SK-MEL-5 (cell line): ENCODE measurements at regions not wholly inside any gene's neighbourhood (a gene's known extent, or its start where the extent isn't known, plus 50 kb on each side); places are given as distances from the start of the nearest gene placed in this dataset.

ENCODE experiments used
- DNase-seq: peaks from one replicate; pipeline ENCODE4 v3.0.0-alpha.2; 2016; ENCODE audit warnings: low read depth, low spot score
- in situ Hi-C: cut with HindIII; loops from 2 replicates; pipeline ENCODE4 v1.10.0; 2016; ENCODE audit warnings: low sequenced_read_pairs, high pct_unique_total_duplicates, low pct_unique_long_range_greater_than_20kb

DNA sequence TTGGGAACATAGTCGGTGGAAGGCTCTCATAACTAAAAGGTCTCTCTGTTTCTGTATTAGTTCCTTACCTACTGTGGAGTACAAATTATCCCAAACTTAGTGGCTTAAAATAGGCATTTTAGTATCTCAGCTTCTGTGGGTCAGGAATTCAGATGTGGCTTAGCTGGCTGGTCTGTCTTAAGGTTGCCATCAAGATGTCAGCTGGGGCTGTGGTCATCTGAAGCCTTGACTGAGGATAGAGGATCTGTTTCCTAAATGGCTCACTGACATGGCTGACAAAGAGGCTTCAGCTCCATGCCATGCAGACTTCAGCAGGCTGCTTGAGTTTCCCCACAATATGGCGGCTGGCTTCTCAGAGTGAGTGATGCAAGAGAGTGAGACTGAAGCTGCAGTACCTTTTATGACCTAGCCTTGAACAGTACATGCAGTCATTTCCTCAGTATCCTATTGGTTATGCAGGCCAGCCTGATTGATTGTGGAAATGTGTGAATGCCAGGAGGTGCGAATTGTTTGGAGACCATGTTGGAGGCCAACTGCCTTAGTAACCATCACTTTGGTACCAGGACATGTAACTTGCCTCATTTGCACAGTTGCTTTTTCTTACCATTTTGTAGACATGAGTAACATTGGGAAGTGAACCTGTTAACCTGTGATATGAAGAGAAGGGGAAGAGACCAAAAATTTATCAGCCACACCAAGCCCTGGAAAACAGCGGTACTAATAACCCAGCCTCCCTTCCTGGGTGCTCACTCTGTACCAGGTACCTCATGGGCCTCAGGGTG is 152.8 kb upstream of the IER5L start:
- DNase-seq = peak; percentile 22
- in situ Hi-C loops = no loop called here

- in situ Hi-C loops = no loop called here
- DNase-seq = no peak
Measured at GRCh38 chr9:129328355-129329042, 150.4 kb upstream of the IER5L start.

DNA sequence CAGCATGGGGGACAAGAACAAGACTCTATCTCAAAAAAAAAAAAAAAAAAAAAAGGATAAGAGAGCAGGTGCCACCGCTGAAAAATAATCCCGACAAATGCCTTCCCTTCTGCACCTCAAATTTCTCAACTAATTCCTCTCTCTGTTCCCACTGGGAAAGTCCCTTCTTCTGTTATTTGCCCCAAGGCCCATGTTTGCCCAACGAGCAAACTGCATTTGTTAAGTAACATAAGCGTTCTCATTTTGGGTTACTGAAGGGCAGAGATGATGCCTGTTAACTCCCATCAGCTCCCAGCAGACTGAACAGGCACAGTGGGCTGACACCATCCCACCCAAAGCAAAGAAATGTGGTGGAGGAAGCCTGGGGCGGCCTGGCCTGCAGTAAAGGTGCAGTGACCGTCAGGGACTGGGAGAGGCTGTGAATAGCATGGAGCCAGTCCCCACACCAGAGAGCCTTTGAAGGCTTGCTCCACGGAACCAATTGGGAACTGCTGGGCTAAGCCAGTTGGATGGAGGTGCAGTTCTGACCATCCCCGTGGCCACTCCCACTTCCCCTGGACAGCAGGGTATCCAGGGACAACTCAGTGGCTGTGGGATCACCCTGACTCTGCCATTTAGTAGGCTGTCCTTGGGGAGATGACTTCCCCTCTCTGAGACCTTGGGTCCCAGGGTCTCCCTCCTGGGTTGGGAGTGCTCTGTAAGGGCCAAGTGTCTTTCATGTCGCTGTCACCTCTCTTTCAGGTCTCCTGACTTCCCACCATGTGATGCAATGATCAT is 149.7 kb upstream of the IER5L start:
- no peak for DNase-seq
- in situ Hi-C loops = no loop called here

- in situ Hi-C loops = no loop called here
- no peak for DNase-seq
Measured at GRCh38 chr9:129326061-129327005, 148.3 kb upstream of the IER5L start.

DNA sequence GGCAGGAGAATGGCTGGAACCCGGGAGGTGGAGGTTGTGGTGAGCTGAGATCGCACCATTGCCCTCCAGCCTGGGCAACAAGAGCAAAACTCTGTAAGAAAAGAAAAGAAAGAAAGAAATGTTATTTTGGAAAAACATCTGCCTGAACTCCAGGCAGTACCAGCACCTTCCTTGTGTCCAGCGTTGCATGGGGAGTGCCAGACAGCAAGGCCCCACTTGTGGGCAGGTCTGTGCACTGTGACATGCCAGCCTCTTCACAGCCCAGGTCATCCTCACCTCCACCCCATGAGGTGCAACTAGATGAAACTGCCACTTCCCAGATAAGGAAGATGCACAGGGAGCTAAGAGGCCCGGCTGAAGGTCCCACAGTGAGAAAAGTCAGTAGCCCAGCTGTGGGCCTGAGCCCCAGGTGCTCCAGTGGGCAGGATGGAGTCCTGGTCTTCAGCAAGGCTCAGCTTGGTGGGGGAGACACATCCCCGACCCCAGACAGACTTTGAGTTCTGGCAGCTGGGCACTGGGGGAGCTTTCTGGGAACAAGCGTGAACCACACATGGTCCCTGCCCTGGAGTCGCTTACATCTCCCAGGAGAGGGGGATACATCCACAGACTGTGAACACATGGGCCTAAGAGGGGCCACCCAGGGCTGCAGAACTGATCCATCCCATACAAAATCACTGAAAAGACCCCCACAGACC is 146.9 kb upstream of the IER5L start:
- in situ Hi-C loops = no loop called here
- no peak for DNase-seq

DNA sequence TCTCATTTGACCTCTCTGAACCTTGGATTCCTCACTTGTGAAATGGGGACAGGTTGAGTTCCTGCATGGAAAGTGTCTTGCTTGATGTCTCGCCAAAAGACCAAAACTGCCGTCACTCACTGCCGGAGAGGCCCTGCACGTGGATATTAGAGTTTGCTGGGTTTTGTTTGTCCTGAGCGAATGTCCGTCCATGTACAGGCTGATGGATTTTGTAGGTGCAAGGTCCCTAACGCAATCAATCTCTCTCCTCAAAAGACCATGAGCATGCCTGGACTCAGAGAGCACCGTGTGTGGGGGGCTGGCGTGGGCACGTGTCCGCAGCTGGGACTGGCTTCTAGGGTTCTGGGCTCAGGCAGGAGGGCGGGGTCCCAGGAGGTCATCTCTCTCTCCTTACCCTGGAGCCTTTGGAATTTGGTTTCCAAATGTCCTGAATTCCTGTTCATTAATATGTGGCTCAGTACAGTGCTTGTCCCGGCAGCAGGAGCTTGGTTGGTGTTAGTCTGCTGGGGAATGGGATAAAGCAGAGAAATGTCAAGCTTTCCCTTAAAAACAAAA is 146.0 kb upstream of the IER5L start:
- no peak for DNase-seq
- in situ Hi-C loops = no loop called here

DNA sequence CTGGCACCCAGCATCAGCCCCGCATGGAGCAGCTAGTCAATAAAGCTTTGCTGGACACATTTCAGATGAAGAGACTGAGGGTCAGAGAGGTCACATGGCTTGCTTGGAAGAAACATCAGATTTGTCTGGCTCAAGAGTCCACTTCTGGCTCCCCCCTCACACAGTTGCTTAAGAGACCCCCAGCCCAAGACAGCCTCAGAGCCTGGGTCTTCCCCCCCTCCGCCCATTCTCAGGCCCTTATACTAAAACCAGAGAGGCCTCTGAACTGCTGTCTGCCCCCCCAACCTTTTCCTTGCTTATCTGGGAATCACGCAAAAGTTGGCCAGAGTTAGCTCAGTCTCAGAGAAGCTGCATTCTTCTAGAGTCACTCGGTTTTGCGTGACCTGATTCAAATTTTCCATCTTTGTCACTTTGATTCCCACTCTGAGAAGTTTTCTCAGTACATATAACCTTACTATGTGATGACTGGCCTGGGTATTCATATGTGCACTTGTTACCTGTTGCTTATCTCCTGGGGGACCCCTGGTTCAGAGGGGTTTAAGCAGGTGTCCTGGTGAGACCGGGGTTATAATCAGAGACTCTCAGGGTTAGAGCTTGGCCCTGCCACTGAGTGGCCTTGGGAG is 145.4 kb upstream of the IER5L start:
- DNase-seq = no peak
- in situ Hi-C loops = no loop called here

DNA sequence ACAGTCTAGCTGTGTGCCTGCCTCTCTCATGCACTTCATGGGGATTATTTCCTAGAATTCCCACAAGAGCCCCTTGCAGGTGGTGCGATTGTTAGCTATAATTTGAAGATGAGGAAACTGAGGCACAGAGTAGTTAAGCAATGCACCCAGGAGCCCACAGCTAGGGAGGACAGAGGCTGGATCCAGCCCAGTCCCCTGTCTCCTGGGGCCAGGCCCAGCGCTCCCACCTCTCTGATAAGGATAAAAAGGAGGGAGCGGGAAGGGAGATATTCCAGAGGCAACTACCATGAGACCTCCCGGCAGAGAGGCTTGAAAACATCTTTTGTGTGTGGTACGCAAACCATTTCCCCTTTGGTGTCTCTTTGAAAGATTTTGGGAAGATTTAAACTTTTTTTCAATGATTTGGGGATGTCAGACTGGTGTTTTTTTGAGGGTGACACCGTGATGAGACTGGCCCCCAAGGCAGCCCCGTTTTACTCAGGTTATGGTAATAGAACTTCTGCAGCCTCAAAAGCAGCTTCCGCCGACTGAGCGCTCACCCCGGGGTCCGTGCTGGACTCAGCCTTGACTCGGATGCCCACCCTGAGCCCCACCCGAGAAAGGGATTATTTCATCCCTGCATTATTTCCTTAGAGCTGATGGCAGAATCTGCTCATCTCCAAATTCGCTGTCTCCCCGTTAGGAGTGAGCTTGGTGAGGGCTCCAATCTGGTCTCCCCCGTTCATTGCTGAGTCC is 144.7 kb upstream of the IER5L start:
- no peak for DNase-seq
- in situ Hi-C loops = no loop called here

- DNase-seq = no peak
- in situ Hi-C loops = no loop called here
Measured at GRCh38 chr9:129322022-129322621, 144.1 kb upstream of the IER5L start.

DNA sequence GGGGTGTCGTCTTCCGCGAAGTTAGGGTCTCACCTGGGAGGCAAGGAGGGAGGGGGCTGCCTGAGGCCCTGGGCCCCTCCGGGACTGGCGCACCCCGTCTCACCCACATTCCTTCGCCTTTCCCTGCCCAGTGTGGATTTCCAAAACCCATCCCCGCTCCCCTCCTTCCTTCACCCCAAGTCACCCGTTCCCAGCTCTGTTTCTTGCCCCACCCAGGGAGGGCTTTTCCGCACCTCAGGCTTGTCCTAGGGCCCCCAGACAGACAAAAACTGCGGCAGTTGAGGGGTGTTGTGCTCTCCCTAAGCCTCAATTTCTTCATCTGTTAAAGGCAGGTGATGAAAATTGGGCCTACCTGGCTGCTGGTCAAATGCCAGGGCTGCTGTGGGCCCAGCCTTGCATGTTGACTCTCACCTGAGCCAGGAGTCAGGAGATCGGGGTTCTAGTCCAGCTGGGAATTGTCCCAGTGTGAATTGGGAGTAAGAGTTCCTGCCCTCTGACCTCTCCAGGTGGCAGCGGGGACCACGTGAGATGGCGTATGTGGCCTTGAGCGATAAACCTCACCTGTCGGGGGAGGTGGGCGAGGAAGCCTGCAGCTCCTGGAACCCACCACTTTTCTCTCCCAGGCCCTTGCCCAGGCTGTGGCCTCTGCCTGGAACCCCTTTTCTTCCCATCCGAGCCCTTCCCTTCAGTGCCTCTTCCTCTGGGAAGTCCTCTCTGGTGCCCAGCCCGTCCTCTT is 143.4 kb upstream of the IER5L start:
- DNase-seq = no peak
- in situ Hi-C loops = no loop called here

GRCh38 chr9:129320575-129321285 is 142.7 kb upstream of the IER5L start:
- in situ Hi-C loops = no loop called here
- DNase-seq = no peak

DNA sequence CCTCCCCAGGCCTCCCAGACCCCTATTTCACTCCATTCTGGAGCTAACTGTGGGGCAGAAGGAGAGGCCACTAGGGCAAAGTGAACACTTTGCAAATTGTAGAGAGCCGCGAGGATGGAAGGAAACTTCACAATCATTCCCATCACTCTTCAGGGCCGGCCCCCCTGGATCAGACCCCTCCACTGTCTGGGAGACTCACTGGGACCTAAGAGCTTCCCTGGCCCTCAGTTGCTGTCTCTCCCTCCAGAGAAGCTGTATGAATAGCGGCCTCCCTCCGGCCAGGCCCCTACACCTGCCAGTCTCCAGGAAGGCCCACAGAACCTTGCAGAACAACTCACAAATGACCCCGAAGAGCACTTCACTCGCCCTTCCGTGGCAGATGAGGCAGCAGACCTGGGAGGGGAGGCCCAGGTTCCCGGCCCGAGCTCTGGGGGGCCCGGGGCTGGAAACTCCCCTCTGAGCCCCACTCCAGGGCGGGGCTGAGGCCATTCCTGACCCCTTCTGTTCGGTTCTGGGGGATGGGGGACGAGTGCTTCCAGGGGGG is 141.9 kb upstream of the IER5L start:
- no peak for DNase-seq
- in situ Hi-C loops = no loop called here

GRCh38 chr9:129319076-129319937 is 141.2 kb upstream of the IER5L start:
- in situ Hi-C loops = no loop called here

More at GRCh38 chr9:129319076-129319937, 141.2 kb upstream of the IER5L start:
- DNase-seq = no peak
